ENCODE measurements at regions not wholly inside any gene's neighbourhood (a gene's known extent, or its start where the extent isn't known, plus 50 kb on each side); places are given as distances from the start of the nearest gene placed in this dataset.

- TF ChIP-seq RFX5 (IDR thresholded peaks at IDR 0.05) (no peak), CTCF (IDR thresholded peaks at IDR 0.05) (no peak), JUN (IDR thresholded peaks at IDR 0.05) (no peak), MYC (IDR thresholded peaks at IDR 0.05; ENCODE audit: borderline replicate concordance, low read length) (no peak), KDM1A (IDR thresholded peaks at IDR 0.05; ENCODE audit: low read depth) (no peak), SMC3 (IDR thresholded peaks at IDR 0.05) (no peak), EHMT2 (IDR thresholded peaks at IDR 0.05; ENCODE audit: low read depth) (no peak), POLR2A (IDR thresholded peaks at IDR 0.05; ENCODE audit: low read length) (no peak), NPAS2 (CRISPR knock-in tag; IDR thresholded peaks at IDR 0.05; ENCODE audit: borderline replicate concordance) (no peak), MAX (IDR thresholded peaks at IDR 0.05) (no peak), ZNF302 (CRISPR knock-in tag; IDR thresholded peaks at IDR 0.05) (no peak), NR3C1 (IDR thresholded peaks at IDR 0.05) (no peak), USF2 (IDR thresholded peaks at IDR 0.05) (no peak), ZSCAN20 (CRISPR knock-in tag; IDR thresholded peaks at IDR 0.05) (no peak)
Observed at GRCh38 chr10:9709849-9710248, 1307.8 kb upstream of the CELF2 start.
